ENCODE measurements at regions not wholly inside any gene's neighbourhood (a gene's known extent, or its start where the extent isn't known, plus 50 kb on each side); places are given as distances from the start of the nearest gene placed in this dataset.

- no peak for ATAC-seq (ENCODE audit: insufficient number of reproducible peaks, low FRiP score, low read depth)
- TF ChIP-seq, protein P1, sequence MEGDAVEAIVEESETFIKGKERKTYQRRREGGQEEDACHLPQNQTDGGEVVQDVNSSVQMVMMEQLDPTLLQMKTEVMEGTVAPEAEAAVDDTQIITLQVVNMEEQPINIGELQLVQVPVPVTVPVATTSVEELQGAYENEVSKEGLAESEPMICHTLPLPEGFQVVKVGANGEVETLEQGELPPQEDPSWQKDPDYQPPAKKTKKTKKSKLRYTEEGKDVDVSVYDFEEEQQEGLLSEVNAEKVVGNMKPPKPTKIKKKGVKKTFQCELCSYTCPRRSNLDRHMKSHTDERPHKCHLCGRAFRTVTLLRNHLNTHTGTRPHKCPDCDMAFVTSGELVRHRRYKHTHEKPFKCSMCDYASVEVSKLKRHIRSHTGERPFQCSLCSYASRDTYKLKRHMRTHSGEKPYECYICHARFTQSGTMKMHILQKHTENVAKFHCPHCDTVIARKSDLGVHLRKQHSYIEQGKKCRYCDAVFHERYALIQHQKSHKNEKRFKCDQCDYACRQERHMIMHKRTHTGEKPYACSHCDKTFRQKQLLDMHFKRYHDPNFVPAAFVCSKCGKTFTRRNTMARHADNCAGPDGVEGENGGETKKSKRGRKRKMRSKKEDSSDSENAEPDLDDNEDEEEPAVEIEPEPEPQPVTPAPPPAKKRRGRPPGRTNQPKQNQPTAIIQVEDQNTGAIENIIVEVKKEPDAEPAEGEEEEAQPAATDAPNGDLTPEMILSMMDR (IDR thresholded peaks at IDR 0.05), result no peak
- DNase-seq (ENCODE audit: low spot score), result no peak
- no peak overlapping the region for H3K27ac ChIP-seq
- no peaks in the 10 kb centered on the region for H3K9me3 ChIP-seq
- H3K4me3 ChIP-seq, result no peak overlapping the region
- no peaks in the 10 kb centered on the region for H3K27me3 ChIP-seq (replicated peaks; ENCODE audit: insufficient read depth)
- no peaks in the 10 kb centered on the region for H3K4me1 ChIP-seq (ENCODE audit: control insufficient read depth in 1 of 2, low read depth in 2 of 2)
- H3K36me3 ChIP-seq, result no peaks in the 10 kb centered on the region
These were observed 485.8 kb downstream of the ARHGEF28 start for GRCh38 chr5:74111764-74112163.

GRCh38 chr5:74109344-74109743 lies 483.3 kb downstream of the ARHGEF28 start:
- no peaks in the 10 kb centered on the region for H3K9me3 ChIP-seq
- no peak overlapping the region for H3K27ac ChIP-seq
- no peaks in the 10 kb centered on the region for H3K36me3 ChIP-seq
- H3K4me3 ChIP-seq, result no peak overlapping the region
- H3K4me1 ChIP-seq (ENCODE audit: control insufficient read depth in 1 of 2, low read depth in 2 of 2), result no peaks in the 10 kb centered on the region
- ATAC-seq (ENCODE audit: insufficient number of reproducible peaks, low FRiP score, low read depth) (no peak), DNase-seq (ENCODE audit: low spot score) (no peak)
- TF ChIP-seq, protein P1 (IDR thresholded peaks at IDR 0.05), result no peak
- H3K27me3 ChIP-seq (replicated peaks; ENCODE audit: insufficient read depth), result no peaks in the 10 kb centered on the region

- Histone ChIP-seq H3K4me1 (ENCODE audit: control insufficient read depth in 1 of 2, low read depth in 2 of 2) (no peaks in the 10 kb centered on the region), H3K27ac (no peak overlapping the region), H3K27me3 (replicated peaks; ENCODE audit: insufficient read depth) (no peaks in the 10 kb centered on the region), H3K4me3 (no peak overlapping the region), H3K36me3 (no peaks in the 10 kb centered on the region), H3K9me3 (no peaks in the 10 kb centered on the region)
- no peak for ATAC-seq (ENCODE audit: insufficient number of reproducible peaks, low FRiP score, low read depth)
- TF ChIP-seq, protein P1 (IDR thresholded peaks at IDR 0.05), result no peak
- DNase-seq (ENCODE audit: low spot score), result no peak
These were observed 481.9 kb downstream of the ARHGEF28 start for GRCh38 chr5:74107899-74108298.

- Histone ChIP-seq H3K4me3 (no peak overlapping the region), H3K27me3 (replicated peaks; ENCODE audit: insufficient read depth) (no peaks in the 10 kb centered on the region), H3K36me3 (no peaks in the 10 kb centered on the region), H3K9me3 (no peaks in the 10 kb centered on the region), H3K4me1 (ENCODE audit: control insufficient read depth in 1 of 2, low read depth in 2 of 2) (no peaks in the 10 kb centered on the region), H3K27ac (no peak overlapping the region)
- DNase-seq (ENCODE audit: low spot score) (no peak), ATAC-seq (ENCODE audit: insufficient number of reproducible peaks, low FRiP score, low read depth) (no peak)
- TF ChIP-seq, protein P1 (IDR thresholded peaks at IDR 0.05), result no peak
These were observed 479.3 kb downstream of the ARHGEF28 start for GRCh38 chr5:74105126-74105780.

DNA sequence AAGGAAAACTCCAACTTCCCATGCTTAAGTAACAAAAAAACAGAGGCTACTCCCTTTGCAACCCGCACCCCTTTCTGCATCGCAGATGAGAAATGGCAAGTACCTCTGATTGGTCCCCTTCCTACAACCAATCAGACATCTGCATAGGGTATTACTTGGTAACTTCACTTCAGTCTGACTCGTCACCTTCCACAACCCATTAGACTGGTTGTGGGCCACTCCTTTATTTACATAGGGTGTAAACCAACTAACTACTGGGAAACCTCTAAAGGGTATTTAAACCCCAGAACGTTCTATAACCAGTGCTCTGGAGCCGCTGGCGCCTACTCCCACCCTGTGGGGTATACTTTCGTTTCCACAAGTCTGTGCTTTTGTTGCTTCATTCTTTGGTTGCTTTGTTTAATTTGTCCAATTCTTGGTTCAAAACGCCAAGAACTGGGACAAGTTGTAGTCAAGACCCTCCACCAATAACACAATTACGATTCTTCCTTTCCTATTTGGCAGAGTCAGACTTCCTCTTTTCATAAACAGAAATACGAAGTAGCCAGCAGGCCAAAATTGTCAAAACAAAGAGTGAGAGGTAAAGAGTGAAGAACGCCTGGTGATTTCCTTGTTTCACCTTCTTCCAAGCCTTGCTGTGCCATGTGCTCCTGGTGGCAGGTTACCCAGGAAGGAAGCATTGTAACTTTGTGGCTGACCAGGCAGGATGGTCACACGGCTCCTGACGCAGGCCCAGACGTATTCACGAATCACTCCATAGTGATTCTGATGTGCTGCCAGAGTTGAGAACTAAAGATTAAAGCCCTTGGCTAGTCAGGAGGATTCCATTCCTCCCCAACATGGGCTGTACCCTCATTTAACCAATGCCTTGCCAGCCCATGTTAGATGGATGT lies 477.4 kb downstream of the ARHGEF28 start:
- Histone ChIP-seq H3K4me1 (ENCODE audit: control insufficient read depth in 1 of 2, low read depth in 2 of 2) (no peaks in the 10 kb centered on the region), H3K36me3 (no peaks in the 10 kb centered on the region), H3K27me3 (replicated peaks; ENCODE audit: insufficient read depth) (no peaks in the 10 kb centered on the region), H3K9me3 (no peaks in the 10 kb centered on the region), H3K4me3 (no peak overlapping the region), H3K27ac (no peak overlapping the region)
- TF ChIP-seq, protein P1 (IDR thresholded peaks at IDR 0.05), result no peak
- ATAC-seq (ENCODE audit: insufficient number of reproducible peaks, low FRiP score, low read depth), result no peak
- no peak for DNase-seq (ENCODE audit: low spot score)

All from thoracic aorta (tissue), 2 donors.